H9 (cell line): ENCODE measurements at regions not wholly inside any gene's neighbourhood (a gene's known extent, or its start where the extent isn't known, plus 50 kb on each side); places are given as distances from the start of the nearest gene placed in this dataset.

Experiments
- DNase-seq: peaks from one replicate; pipeline ENCODE4 v3.0.0-alpha.2; 2017
- H2AFZ ChIP-seq: one replicate; pipeline ENCODE4 v1.6.1; 2013; ENCODE audit warnings: mild to moderate bottlenecking, low read length, control low read depth, moderate library complexity
- H2AK5ac ChIP-seq: 2 replicates; pipeline ENCODE4 v1.6.1; 2013; ENCODE audit warnings: low read length, control low read depth, mixed read lengths; ENCODE audit not compliant: insufficient read length
- H2BK120ac ChIP-seq: one replicate; pipeline ENCODE4 v1.6.1; 2013; ENCODE audit warnings: low read depth, mild to moderate bottlenecking, low read length, control low read depth, inconsistent platforms; ENCODE audit not compliant: poor library complexity, severe bottlenecking
- H2BK12ac ChIP-seq: 2 replicates; pipeline ENCODE4 v1.6.1; 2013; ENCODE audit warnings: low read length, control low read depth, mixed read lengths, low read depth; ENCODE audit not compliant: insufficient read length
- H2BK15ac ChIP-seq: 2 replicates; pipeline ENCODE4 v1.6.1; 2013; ENCODE audit warnings: low read depth, low read length, control low read depth
- H2BK20ac ChIP-seq: one replicate; pipeline ENCODE4 v1.6.1; 2013; ENCODE audit warnings: low read depth, mild to moderate bottlenecking, low read length, control low read depth, inconsistent platforms; ENCODE audit not compliant: poor library complexity, severe bottlenecking
- H2BK5ac ChIP-seq: 2 replicates; pipeline ENCODE4 v1.6.1; 2013; ENCODE audit warnings: low read length, control low read depth, mixed read lengths; ENCODE audit not compliant: insufficient read length
- H3K14ac ChIP-seq: 2 replicates; pipeline ENCODE4 v1.6.1; 2013; ENCODE audit warnings: low read length, control low read depth; ENCODE audit not compliant: insufficient read depth
- H3K18ac ChIP-seq: 2 replicates; pipeline ENCODE4 v1.6.1; 2013; ENCODE audit warnings: low read depth, mild to moderate bottlenecking, mixed read lengths, low read length, control low read depth; ENCODE audit not compliant: insufficient read length
- H3K23ac ChIP-seq: 2 replicates; pipeline ENCODE4 v1.6.1; 2013; ENCODE audit warnings: low read length, control low read depth, mixed read lengths, low read depth; ENCODE audit not compliant: insufficient read length
- H3K23me2 ChIP-seq: 2 replicates; pipeline ENCODE4 v1.6.1; 2013; ENCODE audit warnings: low read depth, mild to moderate bottlenecking, mixed read lengths, low read length, control low read depth; ENCODE audit not compliant: insufficient read length, poor library complexity, severe bottlenecking
- H3K27ac ChIP-seq: 2 replicates; pipeline ENCODE4 v1.5.1; 2013; ENCODE audit warnings: low read length, control low read depth, mixed read lengths, low read depth; ENCODE audit not compliant: insufficient read length
- H3K27me3 ChIP-seq: 2 replicates; pipeline ENCODE4 v1.6.1; 2013; ENCODE audit warnings: low read length, control low read depth, inconsistent platforms; ENCODE audit not compliant: insufficient read depth
- H3K4ac ChIP-seq: 2 replicates; pipeline ENCODE4 v1.6.1; 2013; ENCODE audit warnings: low read depth, mild to moderate bottlenecking, control low read depth, inconsistent platforms, low read length, moderate library complexity
- H3K4me1 ChIP-seq: 2 replicates; pipeline ENCODE4 v1.6.1; 2013; ENCODE audit warnings: low read length, control low read depth, inconsistent platforms; ENCODE audit not compliant: insufficient read depth
- H3K4me2 ChIP-seq: 2 replicates; pipeline ENCODE4 v1.6.1; 2013; ENCODE audit warnings: low read length, control low read depth, mixed read lengths; ENCODE audit not compliant: insufficient read length, insufficient read depth
- H3K56ac ChIP-seq: 2 replicates; pipeline ENCODE4 v1.6.1; 2013; ENCODE audit warnings: low read depth, mild to moderate bottlenecking, mixed read lengths, low read length, control low read depth; ENCODE audit not compliant: insufficient read length
- H3K79me1 ChIP-seq: 2 replicates; pipeline ENCODE4 v1.6.1; 2013; ENCODE audit warnings: low read depth, mild to moderate bottlenecking, moderate library complexity, low read length, control low read depth, inconsistent platforms; ENCODE audit not compliant: insufficient read depth, poor library complexity, severe bottlenecking
- H3K79me2 ChIP-seq: 2 replicates; pipeline ENCODE4 v1.6.1; 2013; ENCODE audit warnings: low read length, control low read depth, inconsistent platforms; ENCODE audit not compliant: insufficient read depth
- H3K9ac ChIP-seq: 2 replicates; pipeline ENCODE4 v1.6.1; 2013; ENCODE audit warnings: low read length, control low read depth, mixed read lengths; ENCODE audit not compliant: insufficient read length; ENCODE audit errors: extremely low read depth
- H3K9me3 ChIP-seq: one replicate; pipeline ENCODE4 v1.6.1; 2013; ENCODE audit warnings: low read depth, low read length, inconsistent platforms; ENCODE audit not compliant: control insufficient read depth
- H3T11ph ChIP-seq: one replicate; pipeline ENCODE4 v1.6.1; 2013; ENCODE audit warnings: mild to moderate bottlenecking, low read length, control low read depth, inconsistent platforms
- H4K20me1 ChIP-seq: one replicate; pipeline ENCODE4 v1.6.1; 2013; ENCODE audit not compliant: control insufficient read depth, insufficient read length, insufficient read depth
- H4K5ac ChIP-seq: 2 replicates; pipeline ENCODE4 v1.6.1; 2013; ENCODE audit warnings: low read depth, mild to moderate bottlenecking, mixed read lengths, low read length, control low read depth; ENCODE audit not compliant: insufficient read length
- H4K8ac ChIP-seq: replicated peaks from 2 replicates; pipeline ENCODE4 v1.6.1; 2013; ENCODE audit warnings: low read length, control low read depth, mixed read lengths, low read depth; ENCODE audit not compliant: insufficient read length
- H4K91ac ChIP-seq: 2 replicates; pipeline ENCODE4 v1.6.1; 2013; ENCODE audit warnings: low read depth, mild to moderate bottlenecking, moderate library complexity, mixed read lengths, low read length, control low read depth; ENCODE audit not compliant: insufficient read length
- H3K27ac Mint-ChIP-seq, 3 experiments: 2 replicates in 2 of 3; 3 replicates in 1 of 3; pipeline ENCODE4 v1.8.0; 2020 to 2021; ENCODE audit warnings: mixed read lengths in 3 of 3, mild to moderate bottlenecking in 1 of 3, moderate library complexity in 1 of 3
- H3K27me3 Mint-ChIP-seq: 2 replicates; pipeline ENCODE4 v1.8.0; 2021; ENCODE audit warnings: low read depth, mild to moderate bottlenecking, moderate library complexity, mixed read lengths
- H3K36me3 Mint-ChIP-seq, 3 experiments: 2 replicates in 2 of 3; 3 replicates in 1 of 3; pipeline ENCODE4 v1.8.0; 2020 to 2021; ENCODE audit warnings: low read depth in 3 of 3, mixed read lengths in 3 of 3; ENCODE audit not compliant: insufficient read depth in 1 of 3
- H3K4me1 Mint-ChIP-seq, 2 experiments: 2 replicates each; pipeline ENCODE4 v1.8.0; 2020; ENCODE audit warnings: mixed read lengths in 2 of 2
- H3K4me3 Mint-ChIP-seq, 2 experiments: 2 replicates in 1 of 2; 3 replicates in 1 of 2; pipeline ENCODE4 v1.8.0; 2020 to 2021; ENCODE audit warnings: mild to moderate bottlenecking in 2 of 2, mixed read lengths in 2 of 2, moderate library complexity in 1 of 2
- H3K9me3 Mint-ChIP-seq, 2 experiments: 2 replicates in 1 of 2; 3 replicates in 1 of 2; pipeline ENCODE4 v1.8.0; 2020; ENCODE audit warnings: mild to moderate bottlenecking in 2 of 2, mixed read lengths in 2 of 2, moderate library complexity in 1 of 2
- WGBS: extraction: QIAGEN DNeasy Blood & Tissue Kit; methylation state at CpG from one replicate; pipeline ENCODE4 v1.1.7; 2013; ENCODE audit warnings: missing lambda C conversion rate, low lambda C conversion rate, mixed read lengths; ENCODE audit not compliant: insufficient read length; ENCODE audit errors: extremely low coverage; 5-methylcytosine and 5-hydroxymethylcytosine counted together
- TF ChIP-seq, protein P1 (sequence below): fragments of 200-600 bp; sonication (generic); conservative IDR thresholded peaks from 3 replicates; pipeline ENCODE4 v1.8.0; 2021; ENCODE audit warnings: antibody characterized with exemption, mild to moderate bottlenecking

DNA sequence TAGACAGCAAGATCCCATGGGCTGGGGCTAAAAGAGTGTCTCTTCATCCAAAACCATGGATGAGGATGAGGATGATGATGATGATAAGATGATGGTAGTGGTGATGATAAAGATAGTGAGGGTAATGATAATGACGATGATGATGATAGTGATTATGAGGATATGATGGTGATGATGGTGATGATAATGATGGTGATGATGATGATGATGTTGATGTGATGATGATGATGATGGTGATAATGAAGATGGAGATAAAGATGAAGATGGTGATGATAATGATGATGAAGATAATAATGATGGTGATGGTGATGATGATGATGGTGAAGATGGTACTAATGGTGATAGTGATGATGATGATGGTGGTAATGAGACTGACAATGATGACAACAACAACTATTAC is 299.5 kb downstream of the NPIPA8 start:
- Histone ChIP-seq H3K18ac (no peak overlapping the region), H4K8ac (no peak overlapping the region), H4K5ac (no peak overlapping the region), H3K14ac (no peak overlapping the region), H3K9me3 (no peaks in the 10 kb centered on the region), H2BK12ac (no peak overlapping the region), H3K27me3 (no peaks in the 10 kb centered on the region), H3K27ac (no peak overlapping the region), H2AK5ac (no peak overlapping the region), H2BK5ac (no peak overlapping the region), H3K4ac (no peak overlapping the region), H3K79me2 (no peaks in the 10 kb centered on the region), H3K23me2 (no peaks in the 10 kb centered on the region), H2BK120ac (no peak overlapping the region), H2BK15ac (no peak overlapping the region), H3K4me1 (no peaks in the 10 kb centered on the region; the same call in 1 of the 2 replicates), H3K56ac (no peak overlapping the region), H3K23ac (no peak overlapping the region), H2AFZ (no peak overlapping the region), H3K79me1 (no peaks in the 10 kb centered on the region), H3K4me2 (no peak overlapping the region), H3K9ac (no peak overlapping the region), H2BK20ac (no peak overlapping the region), H3T11ph (no peak overlapping the region), H4K20me1 (no peaks in the 10 kb centered on the region), H4K91ac (no peak overlapping the region)
- H3K4me3 Mint-ChIP-seq, result no peak overlapping the region; a peak in 1 of 5 replicates
- TF ChIP-seq, protein P1, sequence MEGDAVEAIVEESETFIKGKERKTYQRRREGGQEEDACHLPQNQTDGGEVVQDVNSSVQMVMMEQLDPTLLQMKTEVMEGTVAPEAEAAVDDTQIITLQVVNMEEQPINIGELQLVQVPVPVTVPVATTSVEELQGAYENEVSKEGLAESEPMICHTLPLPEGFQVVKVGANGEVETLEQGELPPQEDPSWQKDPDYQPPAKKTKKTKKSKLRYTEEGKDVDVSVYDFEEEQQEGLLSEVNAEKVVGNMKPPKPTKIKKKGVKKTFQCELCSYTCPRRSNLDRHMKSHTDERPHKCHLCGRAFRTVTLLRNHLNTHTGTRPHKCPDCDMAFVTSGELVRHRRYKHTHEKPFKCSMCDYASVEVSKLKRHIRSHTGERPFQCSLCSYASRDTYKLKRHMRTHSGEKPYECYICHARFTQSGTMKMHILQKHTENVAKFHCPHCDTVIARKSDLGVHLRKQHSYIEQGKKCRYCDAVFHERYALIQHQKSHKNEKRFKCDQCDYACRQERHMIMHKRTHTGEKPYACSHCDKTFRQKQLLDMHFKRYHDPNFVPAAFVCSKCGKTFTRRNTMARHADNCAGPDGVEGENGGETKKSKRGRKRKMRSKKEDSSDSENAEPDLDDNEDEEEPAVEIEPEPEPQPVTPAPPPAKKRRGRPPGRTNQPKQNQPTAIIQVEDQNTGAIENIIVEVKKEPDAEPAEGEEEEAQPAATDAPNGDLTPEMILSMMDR, result no peak
- no peak for DNase-seq
- no peak overlapping the region for H3K27ac Mint-ChIP-seq
- whole genome bisulfite sequencing, result 100% methylated on average over 1 of the region's 1 CpG
- peaks cover 0 to 3% of the 10 kb centered on the region in 2 experiments; a peak in 1 of 5 replicates for H3K9me3 Mint-ChIP-seq
- H3K27me3 Mint-ChIP-seq, result no peaks in the 10 kb centered on the region
- no peaks in the 10 kb centered on the region; a peak in 2 of 7 replicates for H3K36me3 Mint-ChIP-seq
- peaks cover 19 to 22% of the 10 kb centered on the region in 2 experiments for H3K4me1 Mint-ChIP-seq
